ENCODE measurements at regions not wholly inside any gene's neighbourhood (a gene's known extent, or its start where the extent isn't known, plus 50 kb on each side); places are given as distances from the start of the nearest gene placed in this dataset.
A peak's percentile ranks its signal among the peaks of the same experiment; 100 is the strongest.

DNA sequence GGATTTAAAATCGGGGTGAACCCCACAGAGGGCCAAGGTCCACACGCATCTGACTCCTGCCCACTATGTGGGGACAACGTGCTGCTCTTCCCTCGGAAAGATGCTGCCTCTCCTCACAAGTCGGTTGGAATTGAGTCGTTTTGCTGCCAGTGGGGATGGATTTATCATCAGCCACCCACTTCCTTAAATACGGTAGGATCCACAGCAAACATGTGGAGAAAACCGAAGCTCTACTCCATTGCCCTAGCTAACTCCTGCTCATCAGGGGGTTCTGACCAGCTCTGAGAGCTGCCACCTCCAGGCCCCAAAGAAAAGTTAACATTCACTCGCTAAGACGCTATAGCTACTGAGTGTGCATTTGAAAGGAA lies 80.9 kb downstream of the CHRNA1 start:
- no peaks in the 10 kb centered on the region; the same call in 1 of the 2 replicates for H3F3A ChIP-seq (ENCODE audit: control insufficient read depth, insufficient read depth)
- no peaks in the 10 kb centered on the region for H3K36me3 ChIP-seq (ENCODE audit: control insufficient read depth, low read length)
- H4K20me1 ChIP-seq (ENCODE audit: control insufficient read depth, insufficient read depth, low read depth, low read length) = no peaks in the 10 kb centered on the region
- H3K9me3 ChIP-seq (ENCODE audit: control insufficient read depth, insufficient read depth, low read length) = no peaks in the 10 kb centered on the region
- H3K4me3 ChIP-seq (ENCODE audit: low read length) = peak overlapping the region; percentile 80
- H3K27me3 ChIP-seq (ENCODE audit: control insufficient read depth, low read length) = peaks cover 32% of the 10 kb centered on the region
- no peaks in the 10 kb centered on the region for H3K9me2 ChIP-seq (replicated peaks; ENCODE audit: control insufficient read depth, low read length)
- H3K27ac ChIP-seq (ENCODE audit: low read depth, low read length) = no peak overlapping the region
- no peaks in the 10 kb centered on the region for H3K79me2 ChIP-seq (ENCODE audit: control insufficient read depth, low read length)
- H3K4me2 ChIP-seq (ENCODE audit: low read length) = peak overlapping the region; percentile 86
- peaks cover 25% of the 10 kb centered on the region for H3K4me1 ChIP-seq (ENCODE audit: control insufficient read depth, low read length)
- TF ChIP-seq, protein P1, sequence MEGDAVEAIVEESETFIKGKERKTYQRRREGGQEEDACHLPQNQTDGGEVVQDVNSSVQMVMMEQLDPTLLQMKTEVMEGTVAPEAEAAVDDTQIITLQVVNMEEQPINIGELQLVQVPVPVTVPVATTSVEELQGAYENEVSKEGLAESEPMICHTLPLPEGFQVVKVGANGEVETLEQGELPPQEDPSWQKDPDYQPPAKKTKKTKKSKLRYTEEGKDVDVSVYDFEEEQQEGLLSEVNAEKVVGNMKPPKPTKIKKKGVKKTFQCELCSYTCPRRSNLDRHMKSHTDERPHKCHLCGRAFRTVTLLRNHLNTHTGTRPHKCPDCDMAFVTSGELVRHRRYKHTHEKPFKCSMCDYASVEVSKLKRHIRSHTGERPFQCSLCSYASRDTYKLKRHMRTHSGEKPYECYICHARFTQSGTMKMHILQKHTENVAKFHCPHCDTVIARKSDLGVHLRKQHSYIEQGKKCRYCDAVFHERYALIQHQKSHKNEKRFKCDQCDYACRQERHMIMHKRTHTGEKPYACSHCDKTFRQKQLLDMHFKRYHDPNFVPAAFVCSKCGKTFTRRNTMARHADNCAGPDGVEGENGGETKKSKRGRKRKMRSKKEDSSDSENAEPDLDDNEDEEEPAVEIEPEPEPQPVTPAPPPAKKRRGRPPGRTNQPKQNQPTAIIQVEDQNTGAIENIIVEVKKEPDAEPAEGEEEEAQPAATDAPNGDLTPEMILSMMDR (IDR thresholded peaks at IDR 0.05; ENCODE audit: low read depth, low read length, poor library complexity, severe bottlenecking) = peak; percentile 20
- no peak for TF ChIP-seq EZH2phosphoT487 (IDR thresholded peaks at IDR 0.05; ENCODE audit: borderline replicate concordance, low read length)

DNA sequence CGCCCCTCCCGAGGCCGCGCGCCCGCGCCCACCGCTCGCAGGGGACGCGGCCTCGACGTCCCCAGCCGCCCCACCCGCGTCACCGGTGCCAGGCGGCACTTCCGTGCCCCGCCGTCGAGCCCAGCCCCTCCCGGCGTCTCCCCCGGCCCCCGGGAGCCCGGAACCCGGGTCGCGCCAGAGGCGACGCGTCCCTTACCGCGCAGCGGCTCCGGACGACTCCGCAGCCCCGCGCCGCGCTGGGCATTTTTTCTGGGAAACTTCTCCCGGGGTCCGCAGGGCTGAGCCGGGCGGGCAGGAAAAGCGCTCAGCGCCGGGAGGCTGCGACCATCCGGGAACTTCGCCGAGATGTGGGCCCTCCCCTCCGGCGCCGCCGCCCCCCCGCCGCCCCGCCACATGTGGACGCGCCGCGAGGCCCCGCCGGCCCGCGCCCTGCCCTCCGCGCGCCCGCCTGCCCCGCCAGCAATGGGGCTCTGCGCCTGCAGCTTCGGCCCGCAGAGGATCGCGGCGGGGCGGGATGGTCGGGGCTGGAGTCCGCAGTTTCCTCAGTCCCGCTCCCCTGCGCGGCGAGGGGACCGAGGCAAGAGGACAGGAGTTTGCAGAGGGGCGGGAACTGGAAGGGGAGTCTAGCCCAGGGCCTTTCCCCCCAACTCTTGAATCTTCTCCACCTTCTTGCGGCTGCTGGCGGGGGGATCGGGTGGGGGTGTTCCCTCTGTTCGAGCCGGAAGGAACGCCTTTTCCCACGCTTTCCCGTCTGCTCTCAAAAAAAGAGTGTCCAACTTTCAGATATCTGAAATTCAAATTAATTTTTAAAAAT lies 81.5 kb downstream of the CHRNA1 start:
- TF ChIP-seq, protein P1 (IDR thresholded peaks at IDR 0.05; ENCODE audit: low read depth, low read length, poor library complexity, severe bottlenecking) = no peak
- no peak for TF ChIP-seq EZH2phosphoT487 (IDR thresholded peaks at IDR 0.05; ENCODE audit: borderline replicate concordance, low read length)
- Histone ChIP-seq H3K27ac (ENCODE audit: low read depth, low read length) (no peak overlapping the region), H3K9me2 (replicated peaks; ENCODE audit: control insufficient read depth, low read length) (no peaks in the 10 kb centered on the region), H3K79me2 (ENCODE audit: control insufficient read depth, low read length) (no peaks in the 10 kb centered on the region), H3F3A (ENCODE audit: control insufficient read depth, insufficient read depth) (no peaks in the 10 kb centered on the region; the same call in 1 of the 2 replicates), H3K4me2 (ENCODE audit: low read length) (peak overlapping the region; percentile 86), H3K9me3 (ENCODE audit: control insufficient read depth, insufficient read depth, low read length) (no peaks in the 10 kb centered on the region), H3K4me1 (ENCODE audit: control insufficient read depth, low read length) (peaks cover 19% of the 10 kb centered on the region), H3K36me3 (ENCODE audit: control insufficient read depth, low read length) (no peaks in the 10 kb centered on the region), H4K20me1 (ENCODE audit: control insufficient read depth, insufficient read depth, low read depth, low read length) (no peaks in the 10 kb centered on the region), H3K4me3 (ENCODE audit: low read length) (peak overlapping the region; percentile 80), H3K27me3 (ENCODE audit: control insufficient read depth, low read length) (peaks cover 32% of the 10 kb centered on the region)

DNA sequence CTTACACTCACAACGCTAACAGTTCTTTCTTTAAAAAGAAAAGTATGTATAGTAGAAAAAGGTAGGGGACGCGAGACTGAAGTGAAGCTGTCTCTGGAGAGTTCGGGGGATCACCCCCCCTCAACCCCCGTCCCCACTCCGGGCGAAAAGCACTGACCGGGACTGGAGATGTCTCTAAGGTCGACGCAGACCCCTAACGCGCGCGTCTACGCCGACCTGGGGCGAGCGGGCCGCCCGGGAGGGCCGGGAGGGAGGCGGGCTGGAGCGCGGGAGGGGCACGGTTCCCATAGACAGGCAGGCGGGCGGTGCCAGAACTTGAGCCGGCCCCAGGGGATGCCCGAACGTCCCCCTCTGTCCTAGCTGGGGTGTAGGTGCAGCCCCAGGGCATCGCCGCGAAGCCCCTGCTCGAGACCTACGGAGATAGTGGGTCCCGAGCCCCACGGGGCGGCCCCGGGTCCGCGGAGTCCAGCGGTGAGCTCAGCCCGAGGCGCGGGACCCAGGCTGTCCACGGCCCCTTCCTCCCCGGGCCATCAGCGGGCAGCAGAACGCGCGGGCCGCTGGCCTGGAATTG lies 82.2 kb downstream of the CHRNA1 start:
- Histone ChIP-seq H3K9me2 (replicated peaks; ENCODE audit: control insufficient read depth, low read length) (no peaks in the 10 kb centered on the region), H3K4me3 (ENCODE audit: low read length) (peak overlapping the region; percentile 80), H3K9me3 (ENCODE audit: control insufficient read depth, insufficient read depth, low read length) (no peaks in the 10 kb centered on the region), H3K36me3 (ENCODE audit: control insufficient read depth, low read length) (no peaks in the 10 kb centered on the region), H3K4me2 (ENCODE audit: low read length) (peak overlapping the region; percentile 86), H3K27me3 (ENCODE audit: control insufficient read depth, low read length) (peaks cover 32% of the 10 kb centered on the region), H3F3A (ENCODE audit: control insufficient read depth, insufficient read depth) (no peaks in the 10 kb centered on the region; the same call in 1 of the 2 replicates), H4K20me1 (ENCODE audit: control insufficient read depth, insufficient read depth, low read depth, low read length) (no peaks in the 10 kb centered on the region), H3K79me2 (ENCODE audit: control insufficient read depth, low read length) (no peaks in the 10 kb centered on the region), H3K4me1 (ENCODE audit: control insufficient read depth, low read length) (peaks cover 17% of the 10 kb centered on the region), H3K27ac (ENCODE audit: low read depth, low read length) (no peak overlapping the region)
- TF ChIP-seq, protein P1 (IDR thresholded peaks at IDR 0.05; ENCODE audit: low read depth, low read length, poor library complexity, severe bottlenecking) = no peak
- no peak for TF ChIP-seq EZH2phosphoT487 (IDR thresholded peaks at IDR 0.05; ENCODE audit: borderline replicate concordance, low read length)

Measured in DOHH2 (cell line).